DMS153 treated with DMSO at 0.1 percent for 48 hours (cell line): ENCODE measurements at regions not wholly inside any gene's neighbourhood (a gene's known extent, or its start where the extent isn't known, plus 50 kb on each side); places are given as distances from the start of the nearest gene placed in this dataset.
"Not testable (repeated sequence)": the region's sequence is repeated elsewhere in the genome, so short reads cannot be mapped to it uniquely, and the experiment has no call there.

Experiments used
- DNase-seq: peaks from one replicate; lab custom pipeline; 2025; ENCODE audit not compliant: unreplicated experiment; lab: John Stamatoyannopoulos, UW

GRCh38 chr18:35770376-35771014, 189.0 kb downstream of the GALNT1 start:
- DNase-seq: no peak

GRCh38 chr18:35771172-35771571, 189.6 kb downstream of the GALNT1 start:
- DNase-seq: no peak

- DNase-seq: no peak
Measured at GRCh38 chr18:35775887-35776286, 194.3 kb downstream of the GALNT1 start.

GRCh38 chr18:35776473-35776872, 194.9 kb downstream of the GALNT1 start:
- no peak for DNase-seq

GRCh38 chr18:35777039-35777438, 195.4 kb upstream of the RMP24 start:
- DNase-seq: no peak

- no peak for DNase-seq
Measured at GRCh38 chr18:35778850-35779627, 193.4 kb upstream of the RMP24 start.

GRCh38 chr18:35780937-35781336, 191.5 kb upstream of the RMP24 start:
- DNase-seq: no peak

GRCh38 chr18:35782926-35783325, 189.6 kb upstream of the RMP24 start:
- DNase-seq: no peak

- no peak for DNase-seq
Measured at GRCh38 chr18:35786365-35787042, 186.0 kb upstream of the RMP24 start.

- DNase-seq: no peak
Measured at GRCh38 chr18:35789543-35789942, 182.9 kb upstream of the RMP24 start.

GRCh38 chr18:35797948-35798347, 174.5 kb upstream of the RMP24 start:
- DNase-seq: no peak

- no peak for DNase-seq
Measured at GRCh38 chr18:35803551-35803950, 168.9 kb upstream of the RMP24 start.

- DNase-seq: no peak
Measured at GRCh38 chr18:35804377-35804776, 168.1 kb upstream of the RMP24 start.

GRCh38 chr18:35807811-35808335, 164.6 kb upstream of the RMP24 start:
- no peak for DNase-seq

- no peak for DNase-seq
Measured at GRCh38 chr18:35808796-35809195, 163.7 kb upstream of the RMP24 start.

GRCh38 chr18:35810520-35810919, 162.0 kb upstream of the RMP24 start:
- no peak for DNase-seq

- no peak for DNase-seq
Measured at GRCh38 chr18:35811896-35812295, 160.6 kb upstream of the RMP24 start.

- DNase-seq: not testable (repeated sequence)
Measured at GRCh38 chr18:35815011-35815410, 157.5 kb upstream of the RMP24 start.

- DNase-seq: no peak
Measured at GRCh38 chr18:35816003-35816402, 156.5 kb upstream of the RMP24 start.

GRCh38 chr18:35817604-35818352, 154.7 kb upstream of the RMP24 start:
- DNase-seq: no peak

GRCh38 chr18:35818353-35818667, 154.2 kb upstream of the RMP24 start:
- DNase-seq: no peak
